Stimulated activated CD4-positive, alpha-beta T cell treated with anti-CD3 and anti-CD28 coated beads, Interleukin-12 subunit alpha, Interleukin-12 subunit beta, amount 100 ng/mL, for 4 hours (primary cell): ENCODE measurements at regions not wholly inside any gene's neighbourhood (a gene's known extent, or its start where the extent isn't known, plus 50 kb on each side); places are given as distances from the start of the nearest gene placed in this dataset.
"Not testable (repeated sequence)": the region's sequence is repeated elsewhere in the genome, so short reads cannot be mapped to it uniquely, and the experiment has no call there.

Experiments
- DNase-seq: peaks from one replicate; pipeline ENCODE4 v3.0.0-alpha.2; 2020

DNA sequence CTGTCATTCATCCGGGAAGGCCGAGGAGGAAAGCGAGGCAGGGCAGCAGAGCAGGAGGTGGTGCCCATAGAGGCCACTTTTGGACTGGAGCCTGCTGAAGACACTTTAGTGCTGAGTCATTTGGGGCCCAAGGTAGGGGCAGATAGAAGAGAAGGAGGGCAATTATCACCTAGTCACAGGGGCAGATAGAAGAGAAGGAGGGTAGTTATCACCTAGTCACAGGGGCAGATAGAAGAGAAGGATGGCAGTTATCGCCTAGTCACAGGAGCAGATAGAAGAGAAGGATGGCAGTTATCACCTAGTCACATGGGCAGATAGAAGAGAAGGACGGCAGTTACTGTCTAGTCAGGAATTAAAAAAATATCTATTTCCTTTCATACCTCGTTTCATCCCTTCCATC, 1372.6 kb downstream of the FOXD4L5 start:
- DNase-seq: not testable (repeated sequence)

DNA sequence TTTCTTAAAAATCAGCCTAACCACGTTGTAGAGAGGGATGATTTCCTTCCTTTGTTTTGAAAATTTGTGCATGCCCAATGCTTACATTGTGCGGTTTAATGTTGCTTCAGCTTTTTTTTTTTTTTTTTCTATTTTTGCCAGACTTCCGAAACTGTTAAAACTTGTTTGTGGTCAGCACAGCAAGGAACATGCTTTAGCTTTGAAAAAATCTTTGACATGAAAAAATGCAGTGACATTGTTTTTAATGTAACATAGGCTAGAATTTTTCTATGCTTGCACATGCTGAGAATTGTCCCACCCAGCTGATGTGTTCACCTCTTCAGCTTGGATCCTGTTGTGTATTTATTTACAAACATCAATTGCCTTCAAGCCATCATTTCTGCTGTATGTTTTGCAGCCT, 1375.9 kb downstream of the FOXD4L5 start:
- not testable (repeated sequence) for DNase-seq

DNA sequence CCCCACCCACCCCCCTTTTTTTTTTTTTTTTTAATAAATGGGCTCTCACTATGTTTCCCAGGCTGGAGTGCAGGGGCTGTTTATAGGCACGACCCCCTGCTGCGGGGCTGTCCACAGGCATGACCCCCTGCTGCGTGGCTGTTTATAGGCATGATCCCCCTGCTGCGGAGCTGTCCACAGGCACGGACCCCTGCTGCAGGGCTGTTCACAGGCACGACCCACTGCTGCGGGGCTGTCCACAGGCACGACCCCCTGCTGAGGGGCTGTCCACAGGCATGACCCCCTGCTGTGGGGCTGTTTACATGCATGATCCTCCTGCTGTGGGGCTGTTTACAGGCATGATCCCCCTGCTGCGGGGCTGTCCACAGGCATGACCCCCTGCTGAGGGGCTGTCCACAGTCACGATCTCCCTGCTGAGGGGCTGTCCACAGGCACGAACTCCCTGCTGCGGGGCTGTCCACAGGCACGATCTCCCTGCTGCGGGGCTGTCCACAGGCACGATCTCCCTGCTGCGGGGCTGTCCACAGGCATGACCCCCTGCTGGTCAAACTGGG, 1385.3 kb downstream of the FOXD4L5 start:
- not testable (repeated sequence) for DNase-seq

DNA sequence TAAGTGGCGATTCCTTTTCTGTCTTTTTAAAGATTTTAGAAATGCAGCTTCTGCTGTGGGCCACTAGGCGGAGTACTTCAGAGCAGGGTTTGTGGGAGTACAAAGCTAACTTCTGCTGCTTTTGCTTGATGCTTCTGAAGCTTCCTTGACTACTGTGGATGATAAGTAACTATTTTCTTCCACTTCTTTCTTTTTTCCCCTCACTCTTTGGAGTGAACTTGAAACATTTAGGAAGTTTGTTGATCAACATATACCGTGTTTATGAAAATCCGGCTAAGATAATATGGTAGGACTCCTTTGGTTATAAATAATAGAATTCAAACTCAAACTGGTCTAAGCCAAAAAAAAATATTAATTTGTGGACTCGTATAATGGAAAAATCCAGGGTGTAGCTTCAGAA, 1403.6 kb downstream of the FOXD4L5 start:
- not testable (repeated sequence) for DNase-seq

DNA sequence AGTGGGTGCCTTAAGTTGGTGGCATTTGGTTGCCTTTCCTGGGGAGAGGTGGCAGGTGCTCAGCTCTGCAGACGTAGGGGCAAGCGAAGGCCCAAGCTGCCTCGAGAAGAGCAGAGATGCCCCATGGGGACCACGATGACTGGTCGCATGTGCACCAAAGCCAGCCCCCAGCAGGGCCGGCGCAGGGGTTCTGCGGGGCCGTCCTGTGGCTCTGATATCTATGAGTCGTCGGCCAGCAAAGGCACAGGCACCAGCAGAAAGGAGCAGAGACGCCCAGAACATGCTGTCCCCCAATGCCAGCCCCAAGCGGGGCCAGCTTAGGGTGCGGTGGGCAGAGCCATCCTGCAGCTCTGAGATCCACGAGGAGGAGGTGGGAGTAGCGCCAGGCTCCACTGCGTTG, 1408.6 kb downstream of the FOXD4L5 start:
- not testable (repeated sequence) for DNase-seq

DNA sequence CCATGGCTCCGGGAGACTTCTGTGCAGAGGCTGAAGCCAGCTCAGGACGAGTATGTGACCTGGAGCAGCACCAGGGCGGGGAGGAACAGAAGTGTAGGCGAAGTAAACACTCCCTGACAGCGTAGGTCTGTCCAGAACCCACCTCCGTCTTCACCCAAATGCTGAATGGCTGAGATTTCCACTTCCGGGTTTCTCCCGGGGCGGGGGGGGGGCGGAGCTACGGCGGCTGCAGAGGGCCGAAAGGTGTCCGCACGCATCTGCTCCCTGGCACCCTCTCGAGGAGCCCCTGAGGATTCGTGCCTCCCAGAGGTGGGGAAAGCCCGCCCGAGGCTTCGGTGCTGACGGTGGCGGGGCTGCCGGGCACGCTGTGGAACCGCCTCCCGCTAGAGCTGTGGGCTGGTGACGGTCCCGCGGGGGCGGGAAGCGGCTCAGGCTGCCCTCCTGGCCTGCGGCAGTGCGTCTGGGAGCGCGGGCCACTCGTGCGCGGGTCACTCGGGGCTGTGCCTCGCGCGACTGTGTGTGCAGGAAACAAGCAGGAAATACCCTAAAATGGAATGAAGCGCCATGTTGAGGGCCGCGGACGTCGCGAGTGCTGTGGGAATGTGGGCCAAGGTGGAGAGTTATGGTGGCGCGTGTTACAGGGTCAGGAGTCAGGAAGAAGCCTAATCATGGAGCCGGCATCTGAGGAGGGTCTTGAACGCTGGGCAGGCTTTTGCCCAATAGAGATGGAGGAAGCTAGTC, 1425.4 kb downstream of the FOXD4L5 start:
- DNase-seq: no peak

DNA sequence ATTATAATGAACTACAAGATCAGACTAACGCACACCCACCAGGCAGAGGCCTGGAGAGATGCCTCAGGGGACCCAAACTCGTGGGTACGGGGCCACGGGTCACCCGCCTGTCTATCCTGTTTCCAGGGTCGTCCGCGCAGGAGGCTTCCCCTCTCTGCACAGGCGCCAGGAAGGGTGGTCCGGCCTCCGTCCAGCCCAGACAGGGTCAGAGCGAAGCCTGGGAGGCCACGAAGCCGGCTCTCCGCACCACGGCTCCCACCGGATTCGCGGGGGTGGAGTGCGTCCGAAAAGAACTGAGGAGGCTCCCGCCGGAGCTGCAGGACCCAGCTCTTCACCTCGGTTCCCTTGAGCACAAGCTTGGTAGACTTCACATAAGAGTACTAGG, 1425.9 kb downstream of the FOXD4L5 start:
- DNase-seq: not testable (repeated sequence)

DNA sequence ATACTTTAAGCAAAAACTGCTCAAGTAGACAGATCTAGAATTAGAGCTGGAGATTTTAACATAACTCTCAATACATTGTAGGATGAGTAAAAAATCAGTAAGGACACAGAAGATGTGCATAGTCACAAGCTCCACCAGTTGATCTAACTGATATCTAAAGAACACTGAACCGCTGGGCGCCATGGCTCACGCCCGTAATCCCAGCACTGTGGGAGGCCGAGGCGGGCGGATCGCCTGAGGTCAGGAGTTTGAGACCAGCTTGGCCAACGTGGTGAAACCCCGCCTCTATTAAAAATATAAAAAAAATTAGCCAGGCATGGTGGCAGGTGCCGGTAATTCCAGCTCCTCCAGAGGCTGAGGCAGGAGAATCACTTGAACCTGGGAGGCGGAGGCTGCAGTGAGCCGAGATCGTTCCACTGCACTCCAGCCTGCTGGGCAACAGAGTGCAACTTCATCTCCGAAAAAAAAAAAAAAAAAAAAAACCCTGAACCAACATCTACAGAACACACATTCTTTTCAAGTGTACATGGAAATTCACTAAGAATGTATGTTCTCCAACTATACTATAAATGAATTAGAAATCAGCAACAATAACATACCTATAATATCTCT, 1431.8 kb downstream of the FOXD4L5 start:
- DNase-seq: not testable (repeated sequence)

DNA sequence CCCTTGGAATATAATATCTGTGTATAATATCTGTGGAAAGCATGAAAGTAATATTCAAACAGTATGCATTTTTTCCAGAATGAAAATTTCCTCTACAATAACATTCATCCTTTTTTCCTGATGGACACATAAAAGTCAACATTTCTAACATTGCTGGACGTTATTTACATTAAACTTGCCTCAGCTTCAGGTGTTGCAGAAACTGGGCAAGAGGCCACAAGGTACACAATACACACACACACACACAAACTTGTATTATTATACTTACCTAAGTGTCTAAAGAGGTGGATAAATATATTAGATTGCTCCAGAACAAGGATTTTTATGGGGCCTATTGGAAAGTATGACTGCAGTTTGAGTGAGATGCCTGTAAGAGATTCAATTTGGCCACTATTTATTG, 1460.2 kb downstream of the FOXD4L5 start:
- DNase-seq: not testable (repeated sequence)

DNA sequence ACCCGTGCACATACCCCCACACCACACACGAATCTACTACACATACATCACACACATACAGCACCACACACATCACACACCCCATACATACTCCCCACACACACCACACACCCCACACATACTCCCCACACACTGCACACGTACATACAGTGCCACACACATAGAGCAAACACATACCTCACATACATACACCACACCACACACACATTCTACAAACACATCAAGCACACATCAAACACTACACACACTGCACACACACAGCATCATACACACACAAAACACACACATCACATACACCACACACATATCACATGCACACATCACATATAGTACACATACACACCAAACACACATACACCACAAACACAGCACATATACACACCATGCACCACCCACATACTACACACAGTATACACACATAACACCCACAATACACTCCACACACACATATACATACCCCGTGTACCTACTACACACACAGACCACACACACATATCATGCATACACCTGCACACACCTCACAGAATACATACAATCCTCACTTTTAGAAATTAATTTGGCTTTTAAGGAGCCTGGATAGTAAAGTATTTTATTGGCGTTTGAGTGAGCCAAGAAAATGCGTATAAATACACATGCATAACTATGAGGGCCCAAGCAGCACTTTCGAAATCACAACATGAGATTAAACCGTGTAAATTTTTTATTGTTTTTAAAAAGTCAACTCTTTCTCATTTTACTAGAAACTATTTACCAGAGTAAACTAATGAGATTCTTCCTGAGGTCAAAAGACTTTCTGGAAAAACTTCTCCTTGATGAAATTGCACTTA, 1461.4 kb downstream of the FOXD4L5 start:
- DNase-seq: not testable (repeated sequence)

DNA sequence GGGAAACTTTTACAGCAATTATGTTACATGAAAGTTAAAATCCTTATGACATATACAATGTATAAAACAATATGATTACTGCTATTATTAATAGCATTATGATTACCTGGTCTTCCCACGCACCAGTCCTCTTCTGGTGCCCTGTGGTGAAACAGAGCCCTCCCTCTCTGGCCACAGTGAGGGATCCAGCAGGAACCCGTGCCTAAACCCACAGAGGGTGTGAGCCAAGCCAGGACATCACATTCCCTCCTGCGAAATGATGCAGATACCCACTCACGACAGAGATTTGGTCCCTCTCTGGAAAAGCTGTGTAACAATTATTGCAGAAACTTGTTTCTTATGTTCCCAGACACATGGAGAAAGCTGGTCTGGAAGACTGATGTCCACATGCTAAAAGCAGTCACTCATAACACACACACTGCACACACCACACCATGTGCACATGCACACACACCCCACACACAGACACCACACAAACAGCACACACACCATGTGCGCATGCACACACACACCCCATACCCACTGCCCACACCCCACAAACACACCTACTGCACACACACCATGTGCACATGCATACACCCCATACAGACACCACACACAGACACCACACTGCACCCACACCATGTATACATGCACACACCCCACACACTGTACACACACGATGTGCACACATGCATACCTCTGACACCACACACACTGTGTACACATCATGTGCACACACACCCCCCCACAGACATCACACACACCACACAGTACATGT, 1462.2 kb downstream of the FOXD4L5 start:
- not testable (repeated sequence) for DNase-seq

DNA sequence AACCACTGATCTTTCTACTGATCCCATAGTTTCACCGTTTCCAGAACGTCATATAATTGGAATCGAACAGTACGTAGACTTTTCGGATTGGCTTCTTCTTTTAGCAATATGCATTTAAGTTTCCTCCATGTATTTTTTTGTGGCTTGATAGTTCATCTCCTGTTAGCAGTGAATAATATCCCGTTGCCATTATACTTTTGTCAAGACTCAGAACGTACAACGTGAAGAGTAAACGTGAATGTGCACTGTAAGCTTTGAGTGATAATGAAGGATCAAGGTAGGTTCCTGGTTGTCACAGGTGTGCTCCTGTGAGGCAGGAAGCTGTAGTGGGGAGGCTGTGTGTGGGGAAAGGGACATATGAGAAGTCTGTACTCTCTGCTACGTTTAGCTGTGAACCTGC, 1463.7 kb downstream of the FOXD4L5 start:
- DNase-seq: not testable (repeated sequence)

DNA sequence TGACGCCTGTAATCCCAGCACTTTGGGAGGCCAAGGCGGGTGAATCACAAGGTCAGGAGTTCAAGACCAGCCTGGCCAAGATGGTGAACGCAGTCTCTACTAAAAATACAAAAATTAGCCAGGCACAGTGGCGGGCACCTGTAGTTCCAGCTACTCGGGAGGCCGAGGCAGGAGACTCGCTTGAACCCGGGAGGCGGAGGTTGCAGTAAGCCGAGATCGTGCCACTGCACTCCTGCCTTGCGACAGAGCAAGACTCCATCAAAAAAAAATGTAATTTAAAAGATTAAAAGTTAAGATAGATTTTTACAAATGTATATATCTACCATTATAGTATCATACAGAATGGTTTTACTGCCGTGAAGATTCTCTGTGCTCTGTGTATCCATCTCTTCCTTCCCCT, 1464.1 kb downstream of the FOXD4L5 start:
- not testable (repeated sequence) for DNase-seq

DNA sequence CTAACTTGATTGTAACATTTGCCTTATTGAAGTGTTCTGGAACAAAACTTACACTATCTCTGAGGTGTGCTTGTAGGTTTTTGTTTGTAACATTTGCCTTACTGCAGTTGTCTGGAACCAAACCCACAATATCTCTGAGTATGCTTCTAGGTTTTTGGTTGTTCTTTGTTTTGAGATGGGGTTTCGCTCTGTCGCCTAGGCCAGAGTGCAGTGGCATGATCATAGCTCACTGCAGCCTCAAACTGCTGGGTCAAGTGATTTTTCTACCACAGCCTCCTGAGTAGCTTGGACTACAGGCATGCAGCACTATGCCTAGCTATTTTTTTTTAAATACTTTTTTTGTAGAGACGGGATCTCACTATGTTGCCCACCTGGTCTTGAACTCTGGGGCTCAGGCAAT, 1464.6 kb downstream of the FOXD4L5 start:
- DNase-seq: not testable (repeated sequence)

DNA sequence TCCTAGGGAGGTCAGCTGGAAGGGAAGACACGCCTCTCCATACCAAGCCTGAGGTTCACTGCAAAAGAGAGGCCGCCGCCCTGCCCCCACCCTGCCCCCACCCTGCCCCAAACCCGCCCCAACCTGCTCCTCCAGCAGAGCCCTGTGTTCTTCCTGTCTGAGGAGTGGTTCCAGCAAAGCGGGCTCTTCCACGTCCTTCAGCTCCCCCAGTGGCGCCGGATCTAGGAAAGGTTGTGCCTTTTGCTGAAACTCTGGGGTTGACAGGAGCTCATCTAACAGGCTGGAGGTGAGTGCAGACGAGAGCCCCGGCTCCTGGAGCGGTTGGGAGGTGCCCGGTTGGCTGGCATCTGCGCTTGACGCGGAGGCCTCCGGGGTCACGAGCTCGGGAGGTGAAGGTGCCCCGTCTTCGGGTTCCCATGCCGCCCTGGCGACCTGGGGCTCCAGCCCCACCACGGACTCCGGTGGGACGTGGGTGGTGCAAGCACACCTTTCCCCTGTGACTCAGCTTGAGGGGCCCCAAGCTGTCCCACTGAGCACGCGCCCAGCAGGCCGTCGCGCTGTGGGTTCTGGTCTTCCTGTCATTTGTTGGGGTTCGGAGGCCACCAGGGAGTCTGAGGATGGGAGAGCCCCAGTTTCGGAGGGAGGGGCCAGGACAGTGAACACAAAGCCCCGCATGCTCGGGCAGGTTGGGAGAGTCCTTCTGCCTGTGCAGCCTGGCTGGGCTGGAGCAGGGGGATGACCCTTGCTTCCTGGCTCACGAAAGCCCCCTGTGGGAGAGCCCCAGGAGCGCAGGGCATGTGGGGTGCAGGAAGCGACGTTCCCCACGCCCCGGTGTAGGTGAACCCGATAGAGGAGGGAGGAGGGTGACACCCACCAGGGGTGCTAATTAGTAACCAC, 1467.1 kb downstream of the FOXD4L5 start:
- peak; percentile 46 for DNase-seq

DNA sequence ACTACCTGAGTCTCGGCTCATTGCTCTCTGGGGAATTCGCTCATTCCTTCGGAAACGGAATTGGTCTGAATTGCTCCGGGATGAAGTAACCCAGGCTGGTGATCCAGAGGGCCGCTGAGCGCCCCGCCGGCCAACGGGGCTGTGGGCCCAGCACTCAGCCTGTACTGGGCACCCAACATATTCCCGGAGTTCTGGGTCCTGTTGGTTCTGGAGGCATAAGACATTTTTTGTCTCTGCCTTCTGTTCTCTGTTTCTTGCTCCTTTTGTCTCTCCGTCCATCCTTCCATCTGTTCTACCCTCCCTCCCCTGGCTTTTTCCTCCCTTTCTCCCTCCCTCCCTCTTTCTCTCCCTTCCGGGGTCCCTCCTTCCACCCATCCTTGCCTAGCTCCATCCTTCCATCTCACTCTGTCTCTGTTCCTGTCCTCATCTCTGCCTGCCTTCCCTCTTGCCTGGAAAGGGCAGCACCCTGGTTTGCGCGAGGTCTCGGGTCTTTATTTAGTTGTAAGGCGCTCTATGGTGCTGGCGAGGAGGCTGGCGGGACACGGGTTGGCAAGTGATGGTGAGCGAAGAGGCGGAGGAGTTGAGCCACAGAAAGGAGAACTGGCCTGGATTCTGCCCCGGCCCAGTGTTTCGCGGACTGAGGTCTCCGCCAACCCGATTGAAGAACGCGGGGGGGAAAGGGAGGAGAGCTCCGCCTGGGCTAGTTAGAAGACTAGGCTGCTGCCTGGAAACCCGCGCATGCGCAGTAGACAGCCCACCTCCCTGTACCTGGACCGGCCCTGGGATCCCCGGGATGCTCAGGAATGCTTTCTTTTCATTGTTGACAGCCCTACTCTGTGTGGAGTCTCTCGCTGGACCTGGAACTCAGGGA, 1468.0 kb downstream of the FOXD4L5 start:
- DNase-seq: peak; percentile 73

DNA sequence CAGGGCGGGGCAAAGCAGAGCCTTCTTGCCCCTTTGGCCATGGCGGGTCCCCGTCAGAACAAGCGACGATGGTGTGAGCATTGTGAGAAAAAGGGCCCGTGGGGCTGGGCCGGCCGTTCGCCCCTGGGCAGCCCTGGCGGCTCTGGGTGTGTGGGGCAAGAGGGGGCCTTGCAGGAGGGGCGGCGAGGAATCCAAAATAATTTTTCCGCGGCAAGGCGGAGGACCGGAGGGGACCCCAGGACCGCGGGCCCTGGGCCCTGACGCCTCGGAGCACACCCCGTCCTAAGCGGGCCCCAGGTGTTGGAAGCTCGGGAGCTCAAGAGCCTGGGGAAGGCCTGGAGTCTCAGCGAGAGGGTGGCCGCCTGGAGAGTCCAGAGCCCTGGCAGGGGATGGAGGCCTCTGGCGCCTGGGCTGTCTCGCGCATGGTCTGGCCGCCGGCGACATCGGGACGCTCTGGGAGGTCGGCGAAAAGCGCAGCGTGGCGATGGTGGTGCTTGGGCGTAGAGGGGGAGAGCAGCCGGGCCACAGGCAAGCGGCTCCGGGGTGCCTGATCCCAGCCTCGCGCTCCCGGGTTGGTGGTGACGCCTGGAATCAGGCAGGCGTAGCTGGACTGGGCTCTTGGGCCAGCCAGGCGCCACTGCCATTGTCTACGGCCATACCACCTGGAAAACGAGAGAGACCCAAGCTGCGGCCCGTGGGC, 1469.9 kb downstream of the FOXD4L5 start:
- not testable (repeated sequence) for DNase-seq

DNA sequence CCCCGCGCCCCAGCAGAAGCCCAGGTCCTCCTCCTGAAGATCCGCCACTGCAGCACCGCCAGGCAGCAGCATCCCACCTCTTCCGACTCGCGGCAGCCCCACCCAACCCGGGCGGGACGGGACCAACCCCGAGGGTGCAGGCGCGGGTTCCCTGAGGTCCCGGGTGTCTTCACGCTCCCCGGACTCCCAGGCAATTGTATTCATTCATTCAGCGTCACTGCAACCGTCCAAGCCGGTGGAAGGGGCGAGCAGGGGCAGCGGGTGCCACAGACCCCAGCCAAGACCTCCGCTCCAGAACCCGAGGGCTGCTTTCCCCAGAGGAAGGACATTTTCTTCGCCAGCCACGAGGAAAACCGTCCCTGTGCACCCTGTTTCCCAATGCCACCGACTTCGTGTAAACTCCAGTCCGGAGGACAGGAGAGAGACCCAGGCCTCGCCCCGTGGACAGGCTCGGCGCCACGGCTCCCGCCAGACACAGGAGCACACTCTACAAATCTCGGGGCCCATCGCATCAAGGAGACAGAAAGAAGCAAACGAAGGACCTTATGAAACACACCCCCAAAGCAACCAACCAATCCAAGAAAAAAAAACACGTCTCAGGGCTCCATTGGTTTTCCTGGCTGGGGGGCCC, 1471.5 kb downstream of the FOXD4L5 start:
- DNase-seq: not testable (repeated sequence)

DNA sequence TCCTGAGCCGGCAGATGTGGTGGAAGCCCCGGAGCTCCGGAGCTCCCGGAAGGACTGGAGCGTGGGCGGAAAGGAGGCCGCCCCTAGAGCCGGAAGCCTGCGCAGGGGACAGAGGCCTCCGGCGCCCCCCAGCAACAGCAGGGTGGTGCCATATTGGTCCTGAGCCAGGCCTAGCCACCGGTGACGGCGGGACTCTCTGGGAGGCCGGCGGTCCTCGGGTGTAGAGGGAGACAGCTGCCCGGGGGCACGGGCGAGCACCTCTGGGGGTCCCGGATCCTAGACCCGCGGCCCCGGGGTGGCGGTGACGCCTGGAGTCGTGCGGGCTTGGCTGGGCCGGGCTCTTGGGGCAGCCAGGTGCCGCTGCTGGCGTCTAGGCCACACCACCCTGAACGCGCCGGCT, 1472.2 kb downstream of the FOXD4L5 start:
- not testable (repeated sequence) for DNase-seq
